ENCODE measurements at regions not wholly inside any gene's neighbourhood (a gene's known extent, or its start where the extent isn't known, plus 50 kb on each side); places are given as distances from the start of the nearest gene placed in this dataset.

- no peak overlapping the region for H3K4me2 ChIP-seq
- no peaks in the 10 kb centered on the region for H3K9me3 ChIP-seq
- 45% methylated on average over 2 of the region's 2 CpGs for WGBS (ENCODE audit: missing lambda C conversion rate)
- no peak for DNase-seq (ENCODE audit: low read depth in 1 of 2, low spot score in 1 of 2)
- no peak for TF ChIP-seq HEYL (CRISPR knock-in tag; IDR thresholded peaks at IDR 0.05)
- no peak for TF ChIP-seq RARB (CRISPR knock-in tag; IDR thresholded peaks at IDR 0.05)
- TF ChIP-seq PHF8 (IDR thresholded peaks at IDR 0.05; ENCODE audit: borderline replicate concordance, low read depth) = no peak
- CTCF ChIA-PET = interaction anchor here (1.2 to 1.9 kb wide), 3 partner anchors 50 to 346 kb away, joined by 5 to 6 read pairs (median 5); no protein-coding TSS in a partner anchor
- H3K4me3 ChIP-seq = no peak overlapping the region
- ATAC-seq = no peak
- FAIRE-seq = no peak
- H3K4me1 ChIP-seq = peaks cover 11% of the 10 kb centered on the region
- no peak overlapping the region for H3K27ac ChIP-seq
- POLR2A ChIA-PET = no interaction called here
Observed at GRCh38 chr3:115438799-115439198, 184.5 kb upstream of the GAP43 start.

GRCh38 chr3:115445559-115445958, 177.8 kb upstream of the GAP43 start:
- Histone ChIP-seq H3K4me2 (no peak overlapping the region), H3K9me3 (no peaks in the 10 kb centered on the region; the same call in 2 of the 3 replicates), H3K4me1 (no peaks in the 10 kb centered on the region), H3K27ac (no peak overlapping the region), H3K4me3 (no peak overlapping the region)
- CTCF ChIA-PET = interaction anchor here (1.4 kb wide), 1 partner anchor 9 kb away, joined by 8 read pairs; no protein-coding TSS in a partner anchor
- DNase-seq (ENCODE audit: low read depth in 1 of 2, low spot score in 1 of 2) (no peak), FAIRE-seq (no peak), ATAC-seq (no peak)
- TF ChIP-seq EHF (CRISPR knock-in tag; IDR thresholded peaks at IDR 0.05) (no peak), KDM5A (IDR thresholded peaks at IDR 0.05) (no peak), RARB (CRISPR knock-in tag; IDR thresholded peaks at IDR 0.05) (no peak), REST (IDR thresholded peaks at IDR 0.05) (no peak)
- POLR2A ChIA-PET = no interaction called here
- 68% methylated on average over 3 of the region's 3 CpGs for WGBS (ENCODE audit: missing lambda C conversion rate)

- no peak overlapping the region for H3K4me2 ChIP-seq
- CTCF ChIA-PET = no interaction called here
Observed at GRCh38 chr3:115448851-115449250, 174.5 kb upstream of the GAP43 start.

GRCh38 chr3:115450036-115450435, 173.3 kb upstream of the GAP43 start:
- Histone ChIP-seq H3K9me3 (peaks cover 2% of the 10 kb centered on the region; the same call in 1 of the 3 replicates), H3K4me1 (no peaks in the 10 kb centered on the region), H3K4me3 (no peak overlapping the region), H3K4me2 (no peak overlapping the region), H3K27ac (no peak overlapping the region)
- ChIA-PET CTCF (no interaction called here), POLR2A (no interaction called here)
- WGBS (ENCODE audit: missing lambda C conversion rate) = 28% methylated on average over 4 of the region's 4 CpGs
- ATAC-seq (no peak), DNase-seq (ENCODE audit: low read depth in 1 of 2, low spot score in 1 of 2) (no peak), FAIRE-seq (no peak)
- TF ChIP-seq NPAS2 (CRISPR knock-in tag; IDR thresholded peaks at IDR 0.05; ENCODE audit: borderline replicate concordance) (no peak), POLR2A (IDR thresholded peaks at IDR 0.05; ENCODE audit: low read length) (no peak), CHD4 (IDR thresholded peaks at IDR 0.05; ENCODE audit: borderline replicate concordance) (no peak), PBX3 (IDR thresholded peaks at IDR 0.05) (no peak)

More at GRCh38 chr3:115448851-115449250, 174.5 kb upstream of the GAP43 start:
- 57% methylated on average over 2 of the region's 2 CpGs for WGBS (ENCODE audit: missing lambda C conversion rate)
- Histone ChIP-seq H3K9me3 (no peaks in the 10 kb centered on the region; the same call in 2 of the 3 replicates), H3K27ac (no peak overlapping the region), H3K4me1 (no peaks in the 10 kb centered on the region), H3K4me3 (no peak overlapping the region)
- ATAC-seq (no peak), FAIRE-seq (no peak), DNase-seq (ENCODE audit: low read depth in 1 of 2, low spot score in 1 of 2) (no peak)
- POLR2A ChIA-PET = no interaction called here
- TF ChIP-seq RARB (CRISPR knock-in tag; IDR thresholded peaks at IDR 0.05) = no peak
- TF ChIP-seq HOXB13 (CRISPR knock-in tag; IDR thresholded peaks at IDR 0.05; ENCODE audit: low read depth) = no peak
- no peak for TF ChIP-seq JUN (IDR thresholded peaks at IDR 0.05)
- no peak for TF ChIP-seq PHF8 (IDR thresholded peaks at IDR 0.05; ENCODE audit: borderline replicate concordance, low read depth)
- TF ChIP-seq ZSCAN20 (CRISPR knock-in tag; IDR thresholded peaks at IDR 0.05) = no peak
- no peak for TF ChIP-seq ELK1 (IDR thresholded peaks at IDR 0.05; ENCODE audit: low read depth, low read length)
- no peak for TF ChIP-seq TFCP2L1 (CRISPR knock-in tag; IDR thresholded peaks at IDR 0.05)
- no peak for TF ChIP-seq RAD21 (conservative IDR thresholded peaks at IDR 0.05 in 1 of 2, IDR thresholded peaks at IDR 0.05 in 1 of 2)
- no peak for TF ChIP-seq NR3C1 (IDR thresholded peaks at IDR 0.05)
- TF ChIP-seq FOXS1 (CRISPR knock-in tag; IDR thresholded peaks at IDR 0.05) = no peak

Data from A549 (cell line).